GM23338 (cell line): ENCODE measurements at regions not wholly inside any gene's neighbourhood (a gene's known extent, or its start where the extent isn't known, plus 50 kb on each side); places are given as distances from the start of the nearest gene placed in this dataset.

Source experiments
- ATAC-seq: fragments of 200-7000 bp; cut with Tn5 transposase; 3 replicates; pipeline ENCODE4 v1.9.1; 2020
- DNase-seq: peaks from one replicate; pipeline ENCODE4 v3.0.0-alpha.2; 2015; ENCODE audit warnings: low spot score
- H2AFZ ChIP-seq: fragments of 200-600 bp; sonication (generic); 2 replicates; pipeline ENCODE4 v1.8.0; 2016; ENCODE audit warnings: antibody characterized with exemption, mild to moderate bottlenecking, moderate library complexity
- H3F3A ChIP-seq: fragments of 200-600 bp; sonication (generic); replicated peaks from 2 replicates; pipeline ENCODE4 v1.8.0; 2017; ENCODE audit warnings: antibody characterized with exemption, mixed run types, low read depth
- H3K27ac ChIP-seq: fragments of 200-600 bp; sonication (generic); 2 replicates; pipeline ENCODE4 v1.6.1; 2016; ENCODE audit warnings: low read depth
- H3K27me3 ChIP-seq: fragments of 200-600 bp; sonication (generic); 2 replicates; pipeline ENCODE4 v1.8.0; 2016; ENCODE audit warnings: mild to moderate bottlenecking, mixed run types, moderate library complexity; ENCODE audit not compliant: insufficient read depth
- H3K36me3 ChIP-seq: fragments of 200-600 bp; sonication (generic); 2 replicates; pipeline ENCODE4 v1.8.0; 2016; ENCODE audit warnings: mild to moderate bottlenecking; ENCODE audit not compliant: insufficient read depth
- H3K4me1 ChIP-seq: fragments of 200-600 bp; sonication (generic); 2 replicates; pipeline ENCODE4 v1.8.0; 2016; ENCODE audit warnings: mild to moderate bottlenecking, moderate library complexity; ENCODE audit not compliant: insufficient read depth
- H3K4me2 ChIP-seq: fragments of 200-600 bp; sonication (generic); 2 replicates; pipeline ENCODE4 v1.7.1; 2017; ENCODE audit warnings: mixed run types
- H3K4me3 ChIP-seq: fragments of 200-600 bp; sonication (generic); 2 replicates; pipeline ENCODE4 v1.6.1; 2016; ENCODE audit warnings: mixed run types
- H3K79me2 ChIP-seq: fragments of 200-600 bp; sonication (generic); replicated peaks from 2 replicates; pipeline ENCODE4 v1.8.0; 2017; ENCODE audit warnings: mild to moderate bottlenecking; ENCODE audit not compliant: insufficient read depth
- H3K9me2 ChIP-seq: fragments of 200-600 bp; sonication (generic); 2 replicates; pipeline ENCODE4 v1.8.0; 2017; ENCODE audit not compliant: insufficient read depth
- H4K20me1 ChIP-seq: fragments of 200-600 bp; sonication (generic); replicated peaks from 2 replicates; pipeline ENCODE4 v1.8.0; 2017; ENCODE audit warnings: mild to moderate bottlenecking; ENCODE audit not compliant: insufficient read depth
- H3K27ac Mint-ChIP-seq: 2 replicates; pipeline ENCODE4 v1.8.0; 2020; ENCODE audit warnings: inconsistent platforms, mild to moderate bottlenecking, moderate library complexity, mixed read lengths
- H3K27me3 Mint-ChIP-seq: 3 replicates; pipeline ENCODE4 v1.8.0; 2022; ENCODE audit warnings: low read depth, mild to moderate bottlenecking, moderate library complexity, mixed read lengths, inconsistent platforms; ENCODE audit not compliant: insufficient read depth, poor library complexity
- H3K36me3 Mint-ChIP-seq: 3 replicates; pipeline ENCODE4 v1.8.0; 2021; ENCODE audit warnings: low read depth, mild to moderate bottlenecking, inconsistent platforms, moderate library complexity, mixed read lengths
- H3K4me1 Mint-ChIP-seq: 3 replicates; pipeline ENCODE4 v1.8.0; 2020; ENCODE audit warnings: mild to moderate bottlenecking, inconsistent platforms, mixed read lengths
- H3K4me3 Mint-ChIP-seq: 3 replicates; pipeline ENCODE4 v1.8.0; 2021; ENCODE audit warnings: moderate library complexity, mild to moderate bottlenecking, inconsistent platforms, mixed read lengths
- H3K9me3 Mint-ChIP-seq: 3 replicates; pipeline ENCODE4 v1.8.0; 2020; ENCODE audit warnings: moderate library complexity, mild to moderate bottlenecking, inconsistent platforms, mixed read lengths
- CREB1 ChIP-seq: fragments of 250-450 bp; sonication (Bioruptor Pico); IDR thresholded peaks from 2 replicates; pipeline ENCODE4 v1.5.0; 2020; ENCODE audit warnings: low read depth, mild to moderate bottlenecking, moderate library complexity
- CTCF ChIP-seq, 2 experiments: fragments of 200-600 bp in 1 of 2; sonication (generic) in 1 of 2; conservative IDR thresholded peaks; 2 replicates each; pipeline versions ENCODE4 v1.5.1 to v1.6.1; 2016 to 2017; ENCODE audit warnings: antibody characterized with exemption in 2 of 2, low read depth in 2 of 2, mild to moderate bottlenecking in 2 of 2, moderate library complexity in 1 of 2
- ETS1 ChIP-seq: IDR thresholded peaks from 2 replicates; pipeline ENCODE4 v1.6.1; 2016; ENCODE audit warnings: antibody characterized with exemption
- EZH2 ChIP-seq: fragments of 200-600 bp; sonication (generic); IDR thresholded peaks from one replicate; pipeline ENCODE4 v1.8.0; 2017; ENCODE audit warnings: antibody characterized with exemption, mild to moderate bottlenecking, low read depth; ENCODE audit not compliant: unreplicated experiment
- EZH2phosphoT487 ChIP-seq: fragments of 200-600 bp; sonication (generic); IDR thresholded peaks from one replicate; pipeline ENCODE4 v1.8.1; 2018; ENCODE audit warnings: antibody characterized with exemption; ENCODE audit not compliant: unreplicated experiment
- JUNB ChIP-seq: IDR thresholded peaks from one replicate; pipeline ENCODE4 v1.6.1; 2016; ENCODE audit warnings: antibody characterized with exemption; ENCODE audit not compliant: unreplicated experiment
- NANOG ChIP-seq: IDR thresholded peaks from 2 replicates; pipeline ENCODE4 v1.6.1; 2016; ENCODE audit warnings: antibody characterized with exemption, borderline replicate concordance
- POLR2AphosphoS5 ChIP-seq: IDR thresholded peaks from 2 replicates; pipeline ENCODE4 v1.6.1; 2016; ENCODE audit warnings: antibody characterized with exemption, low read depth
- REST ChIP-seq: IDR thresholded peaks from one replicate; pipeline ENCODE4 v1.6.1; 2018; ENCODE audit warnings: antibody characterized with exemption; ENCODE audit not compliant: unreplicated experiment
- STAT1 ChIP-seq: IDR thresholded peaks from one replicate; pipeline ENCODE4 v1.6.1; 2016; ENCODE audit warnings: antibody characterized with exemption; ENCODE audit not compliant: unreplicated experiment
- ZNF114 ChIP-seq: fragments of 250-450 bp; sonication (Bioruptor Pico); IDR thresholded peaks from 2 replicates; pipeline ENCODE4 v1.5.0; 2020; ENCODE audit warnings: mild to moderate bottlenecking, moderate library complexity
- ZNF331 ChIP-seq: fragments of 250-450 bp; sonication (Bioruptor Pico); IDR thresholded peaks from 2 replicates; pipeline ENCODE4 v1.5.0; 2020; ENCODE audit warnings: low read depth, mild to moderate bottlenecking, moderate library complexity
- ZNF462 ChIP-seq: fragments of 250-450 bp; sonication (Bioruptor Pico); IDR thresholded peaks from 2 replicates; pipeline ENCODE4 v1.5.0; 2020; ENCODE audit warnings: mild to moderate bottlenecking, moderate library complexity

- H3K4me3 Mint-ChIP-seq: no peak overlapping the region
- Histone ChIP-seq H2AFZ (no peak overlapping the region), H3F3A (no peaks in the 10 kb centered on the region), H3K27me3 (no peaks in the 10 kb centered on the region), H3K79me2 (no peaks in the 10 kb centered on the region), H3K36me3 (no peaks in the 10 kb centered on the region), H3K9me2 (no peaks in the 10 kb centered on the region), H3K27ac (no peak overlapping the region), H3K4me1 (peaks cover 10% of the 10 kb centered on the region; the same call in 1 of the 2 replicates), H3K4me2 (no peak overlapping the region), H3K4me3 (no peak overlapping the region), H4K20me1 (no peaks in the 10 kb centered on the region)
- H3K27me3 Mint-ChIP-seq: no peaks in the 10 kb centered on the region
- peaks cover 18% of the 10 kb centered on the region for H3K4me1 Mint-ChIP-seq
- H3K9me3 Mint-ChIP-seq: no peaks in the 10 kb centered on the region
- DNase-seq (no peak), ATAC-seq (no peak)
- H3K36me3 Mint-ChIP-seq: no peaks in the 10 kb centered on the region
- no peak for TF ChIP-seq REST
- TF ChIP-seq EZH2: no peak
- no peak for TF ChIP-seq ETS1
- TF ChIP-seq ZNF114: no peak
- no peak for TF ChIP-seq ZNF462
- TF ChIP-seq ZNF331: no peak
- no peak for TF ChIP-seq EZH2phosphoT487
- TF ChIP-seq JUNB: no peak
- TF ChIP-seq POLR2AphosphoS5: no peak
- no peak for TF ChIP-seq STAT1
- TF ChIP-seq CTCF (conservative IDR thresholded peaks at IDR 0.05; ENCODE audit: low read depth in 2 of 2): no peak
- TF ChIP-seq CREB1: no peak
- TF ChIP-seq NANOG: no peak
- no peak overlapping the region for H3K27ac Mint-ChIP-seq
These were observed 71.5 kb upstream of the HNMT start for GRCh38 chr2:137892739-137893138.
